ENCODE measurements at regions not wholly inside any gene's neighbourhood (a gene's known extent, or its start where the extent isn't known, plus 50 kb on each side); places are given as distances from the start of the nearest gene placed in this dataset.

DNA sequence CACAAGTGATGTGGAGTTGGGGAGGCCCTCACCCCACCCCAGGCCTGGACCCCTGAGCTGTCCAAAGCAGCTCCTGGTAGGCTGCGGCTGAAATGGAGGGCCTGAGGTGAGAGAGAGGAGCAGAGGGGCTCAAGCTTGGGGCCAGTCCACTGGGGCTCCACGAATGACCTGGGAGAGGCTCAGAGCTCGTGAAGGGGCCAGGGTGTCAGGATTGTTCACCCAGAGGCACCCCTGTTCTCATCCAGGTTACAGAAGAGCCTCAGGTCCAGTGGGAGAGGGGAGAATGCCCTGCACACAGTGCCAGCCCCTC lies 102.2 kb upstream of the RET start:
- H3K4me3 ChIP-seq (replicated peaks; ENCODE audit: low read depth, low read length), result no peak overlapping the region
- DNase-seq (ENCODE audit: extremely low read depth, low read depth), result no peak
- TF ChIP-seq, protein P1, sequence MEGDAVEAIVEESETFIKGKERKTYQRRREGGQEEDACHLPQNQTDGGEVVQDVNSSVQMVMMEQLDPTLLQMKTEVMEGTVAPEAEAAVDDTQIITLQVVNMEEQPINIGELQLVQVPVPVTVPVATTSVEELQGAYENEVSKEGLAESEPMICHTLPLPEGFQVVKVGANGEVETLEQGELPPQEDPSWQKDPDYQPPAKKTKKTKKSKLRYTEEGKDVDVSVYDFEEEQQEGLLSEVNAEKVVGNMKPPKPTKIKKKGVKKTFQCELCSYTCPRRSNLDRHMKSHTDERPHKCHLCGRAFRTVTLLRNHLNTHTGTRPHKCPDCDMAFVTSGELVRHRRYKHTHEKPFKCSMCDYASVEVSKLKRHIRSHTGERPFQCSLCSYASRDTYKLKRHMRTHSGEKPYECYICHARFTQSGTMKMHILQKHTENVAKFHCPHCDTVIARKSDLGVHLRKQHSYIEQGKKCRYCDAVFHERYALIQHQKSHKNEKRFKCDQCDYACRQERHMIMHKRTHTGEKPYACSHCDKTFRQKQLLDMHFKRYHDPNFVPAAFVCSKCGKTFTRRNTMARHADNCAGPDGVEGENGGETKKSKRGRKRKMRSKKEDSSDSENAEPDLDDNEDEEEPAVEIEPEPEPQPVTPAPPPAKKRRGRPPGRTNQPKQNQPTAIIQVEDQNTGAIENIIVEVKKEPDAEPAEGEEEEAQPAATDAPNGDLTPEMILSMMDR (IDR thresholded peaks at IDR 0.05; ENCODE audit: low read depth, low read length, missing control alignments), result no peak

DNA sequence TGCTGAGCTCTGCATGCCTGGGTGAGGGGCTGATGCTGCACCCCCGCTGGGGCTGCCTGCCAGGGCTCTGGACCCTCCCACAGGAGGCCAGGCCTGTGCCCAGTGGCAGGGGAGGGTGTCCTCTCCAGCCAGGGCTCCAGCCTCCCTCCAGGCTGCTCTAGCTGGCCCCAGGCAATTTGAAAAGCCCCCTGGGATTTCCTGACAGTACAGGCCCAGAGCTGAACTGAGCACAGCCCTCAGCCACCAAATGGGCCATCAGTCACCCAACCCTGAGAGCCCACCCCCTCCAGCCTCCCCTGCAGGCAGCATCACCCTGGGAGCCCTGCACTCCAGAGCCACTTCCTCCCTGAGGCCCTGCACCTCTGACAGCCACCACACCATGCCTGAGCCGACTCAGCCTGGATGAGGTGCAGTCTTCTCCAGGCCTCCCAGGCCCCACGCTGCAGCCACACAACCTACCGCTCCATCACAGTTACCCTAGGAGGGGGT lies 101.8 kb upstream of the RET start:
- H3K4me3 ChIP-seq (replicated peaks; ENCODE audit: low read depth, low read length), result no peak overlapping the region
- no peak for DNase-seq (ENCODE audit: extremely low read depth, low read depth)
- TF ChIP-seq, protein P1 (IDR thresholded peaks at IDR 0.05; ENCODE audit: low read depth, low read length, missing control alignments), result no peak

DNA sequence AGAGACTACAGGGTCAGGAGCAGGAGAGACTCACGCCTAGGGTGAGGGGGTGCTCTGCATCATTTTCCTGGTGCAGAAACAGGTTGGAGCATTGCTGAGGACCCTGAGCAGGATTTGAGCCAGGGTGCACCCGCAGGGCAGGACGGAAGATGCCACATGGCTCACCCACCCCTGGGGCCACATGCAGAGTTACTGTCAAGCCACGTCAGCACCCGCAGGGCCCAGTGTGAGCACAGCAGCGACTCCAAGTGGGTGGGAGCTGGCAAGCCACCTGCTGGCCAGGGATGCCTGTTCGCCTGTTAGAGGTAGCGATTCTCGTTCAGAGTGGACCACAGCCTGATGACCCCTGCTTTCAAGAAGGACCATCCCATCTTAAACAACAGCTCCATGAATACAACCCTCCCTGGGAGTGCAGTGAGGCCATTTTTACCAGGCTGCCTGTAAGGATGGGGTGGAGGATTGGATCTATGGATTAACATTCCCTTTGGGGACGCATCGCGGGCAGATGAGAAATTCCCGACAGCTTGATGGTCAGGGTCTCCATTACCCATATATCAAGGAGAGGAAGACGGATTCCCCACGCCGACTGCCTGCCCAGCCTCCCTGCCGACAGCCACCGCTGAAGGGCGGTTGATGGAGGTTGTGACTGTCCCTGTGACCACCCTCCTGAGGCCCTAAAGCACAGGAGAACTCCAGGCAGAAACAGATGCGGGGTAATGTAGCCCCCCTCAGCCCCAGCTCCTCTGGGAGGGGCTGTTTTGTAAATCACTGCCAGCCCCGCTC lies 101.1 kb upstream of the RET start:
- H3K4me3 ChIP-seq (replicated peaks; ENCODE audit: low read depth, low read length), result no peak overlapping the region
- DNase-seq (ENCODE audit: extremely low read depth, low read depth), result no peak
- TF ChIP-seq, protein P1 (IDR thresholded peaks at IDR 0.05; ENCODE audit: low read depth, low read length, missing control alignments), result no peak

DNA sequence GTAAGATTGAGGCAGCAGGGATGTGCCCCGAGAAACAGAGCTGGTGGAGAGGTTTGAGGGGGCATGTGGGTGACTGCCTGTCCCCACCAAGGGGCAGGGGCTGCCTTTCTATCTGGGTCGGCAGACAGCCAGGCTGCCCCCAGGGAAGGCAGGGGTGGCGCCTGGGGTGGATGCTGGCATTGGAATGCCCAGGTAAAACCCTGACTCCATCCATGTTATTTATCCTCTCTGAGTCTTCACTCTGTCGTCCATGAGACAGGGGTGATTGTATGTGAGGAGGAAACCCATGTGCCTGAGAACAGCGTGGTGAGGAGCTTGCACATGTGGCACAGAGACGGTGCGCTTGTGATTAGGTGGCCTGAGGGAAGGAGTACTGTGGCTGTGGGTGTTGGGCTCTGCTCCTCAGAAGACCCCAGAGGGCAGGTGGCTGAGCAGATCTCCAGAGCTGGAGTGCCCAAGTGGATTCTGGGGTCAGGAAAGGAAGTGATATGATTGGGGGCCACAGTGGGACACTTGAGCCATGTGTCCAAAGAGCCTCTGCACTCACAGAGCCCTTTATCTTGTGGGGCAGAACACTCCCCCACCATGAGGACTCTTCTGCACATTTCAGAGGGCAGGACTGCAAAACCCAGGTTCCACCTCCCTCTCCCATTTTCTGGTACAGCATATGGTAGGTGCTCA lies 100.4 kb upstream of the RET start:
- TF ChIP-seq, protein P1 (IDR thresholded peaks at IDR 0.05; ENCODE audit: low read depth, low read length, missing control alignments), result no peak
- DNase-seq (ENCODE audit: extremely low read depth, low read depth), result no peak
- H3K4me3 ChIP-seq (replicated peaks; ENCODE audit: low read depth, low read length), result no peak overlapping the region

DNA sequence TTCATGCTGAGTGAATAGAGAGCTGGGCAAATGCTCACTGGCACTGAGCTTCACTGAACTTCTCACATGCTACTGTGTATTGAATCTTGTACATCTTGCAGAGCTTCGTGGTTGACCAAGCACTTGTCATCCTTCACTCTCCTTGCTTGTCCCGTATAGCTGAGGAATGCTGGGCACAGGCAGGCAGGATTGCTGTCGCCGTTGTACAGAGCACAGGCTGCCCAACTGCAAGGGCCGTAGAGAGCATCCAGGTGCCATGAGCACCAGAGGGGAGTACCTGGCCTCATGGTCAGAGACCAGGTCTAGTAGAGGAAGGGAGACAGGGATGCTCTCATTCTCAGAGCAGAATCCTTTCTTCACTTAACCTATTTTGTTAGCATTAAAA lies 99.8 kb upstream of the RET start:
- no peak for DNase-seq (ENCODE audit: extremely low read depth, low read depth)
- no peak overlapping the region for H3K4me3 ChIP-seq (replicated peaks; ENCODE audit: low read depth, low read length)
- TF ChIP-seq, protein P1 (IDR thresholded peaks at IDR 0.05; ENCODE audit: low read depth, low read length, missing control alignments), result no peak

DNA sequence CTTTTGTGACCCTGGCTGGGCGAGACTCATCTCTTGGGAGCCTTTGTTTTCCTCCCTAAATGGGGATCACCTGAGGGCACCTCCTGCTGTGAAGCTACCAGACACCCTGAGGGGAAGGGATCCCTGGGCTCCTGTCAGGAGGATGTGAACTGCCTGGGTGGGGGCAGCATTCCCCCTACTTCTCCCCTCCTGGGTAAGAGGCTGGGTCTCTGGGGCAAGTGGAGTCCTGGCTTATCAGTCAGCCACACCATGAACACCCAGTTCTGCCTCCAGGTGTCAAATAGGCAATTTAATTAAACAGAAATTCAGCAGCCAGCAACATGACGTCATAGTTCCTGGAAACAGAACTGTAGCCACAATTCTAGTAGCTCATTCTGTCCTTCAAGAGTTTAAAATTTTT lies 97.7 kb upstream of the RET start:
- DNase-seq (ENCODE audit: extremely low read depth, low read depth), result no peak
- TF ChIP-seq, protein P1 (IDR thresholded peaks at IDR 0.05; ENCODE audit: low read depth, low read length, missing control alignments), result no peak
- H3K4me3 ChIP-seq (replicated peaks; ENCODE audit: low read depth, low read length), result no peak overlapping the region

All from HFF-Myc (cell line).